PC-9 (cell line): ENCODE measurements at regions not wholly inside any gene's neighbourhood (a gene's known extent, or its start where the extent isn't known, plus 50 kb on each side); places are given as distances from the start of the nearest gene placed in this dataset.

Experiments
- BruUV-seq: library from RNA; stranded (reverse); fragments of 400-500 nt; replicated peaks from 2 replicates; lab custom pipeline; 2021; lab: Mats Ljungman, UMichigan
- CTCF ChIA-PET: fragments of 300-600 bp; sonication (Branson Sonifier 250); formaldehyde crosslinking; loops from one replicate; lab custom pipeline; 2022; ENCODE audit warnings: antibody characterized with exemption; lab: Charles Lee
- POLR2A ChIA-PET: fragments of 300-600 bp; sonication (Branson Sonifier 250); formaldehyde crosslinking; loops from one replicate; lab custom pipeline; 2022; ENCODE audit warnings: antibody characterized with exemption; ENCODE audit not compliant: unreplicated experiment; lab: Charles Lee
- DNase-seq, 2 experiments: peaks; one replicate each; pipeline versions ENCODE4 v3.0.0 to v3.0.0-alpha.2; 2015 to 2022; ENCODE audit warnings: mixed read lengths in 1 of 2
- H2AFZ ChIP-seq: fragments of 200-600 bp; sonication (generic); 2 replicates; pipeline ENCODE4 v1.8.1; 2017; ENCODE audit warnings: antibody characterized with exemption
- H3F3A ChIP-seq: fragments of 200-600 bp; sonication (generic); 2 replicates; pipeline ENCODE4 v1.8.1; 2017; ENCODE audit warnings: antibody characterized with exemption, mild to moderate bottlenecking, low read depth; ENCODE audit not compliant: insufficient read depth
- H3K27ac ChIP-seq: fragments of 200-600 bp; sonication (generic); 2 replicates; pipeline ENCODE4 v1.6.1; 2016; ENCODE audit warnings: mixed run types
- H3K27me3 ChIP-seq: fragments of 200-600 bp; sonication (generic); 2 replicates; pipeline ENCODE4 v1.6.1; 2016; ENCODE audit warnings: low read depth, mixed run types; ENCODE audit not compliant: insufficient read depth
- H3K36me3 ChIP-seq: fragments of 200-600 bp; sonication (generic); 2 replicates; pipeline ENCODE4 v1.6.1; 2016; ENCODE audit warnings: low read depth, mixed run types
- H3K4me1 ChIP-seq: fragments of 200-600 bp; sonication (generic); replicated peaks from 2 replicates; pipeline ENCODE4 v1.6.1; 2016; ENCODE audit warnings: mixed run types; ENCODE audit not compliant: insufficient read depth
- H3K4me2 ChIP-seq: fragments of 200-600 bp; sonication (generic); 2 replicates; pipeline ENCODE4 v1.6.1; 2017; ENCODE audit warnings: mixed run types
- H3K4me3 ChIP-seq: fragments of 200-600 bp; sonication (generic); 2 replicates; pipeline ENCODE4 v1.6.1; 2016; ENCODE audit warnings: mixed run types
- H3K79me2 ChIP-seq: fragments of 200-600 bp; sonication (generic); 2 replicates; pipeline ENCODE4 v1.6.1; 2017; ENCODE audit warnings: low read depth, mixed run types
- H3K9me2 ChIP-seq: fragments of 200-600 bp; sonication (generic); 2 replicates; pipeline ENCODE4 v1.8.1; 2017; ENCODE audit warnings: mild to moderate bottlenecking; ENCODE audit not compliant: insufficient read depth
- H3K9me3 ChIP-seq: fragments of 200-600 bp; sonication (generic); 2 replicates; pipeline ENCODE4 v1.8.1; 2016; ENCODE audit warnings: low read depth; ENCODE audit not compliant: insufficient read depth
- H4K20me1 ChIP-seq: fragments of 200-600 bp; sonication (generic); 2 replicates; pipeline ENCODE4 v1.8.1; 2017; ENCODE audit not compliant: insufficient read depth
- CTCF ChIP-seq: fragments of 200-600 bp; sonication (generic); conservative IDR thresholded peaks from 2 replicates; pipeline ENCODE4 v1.6.1; 2017; ENCODE audit warnings: mixed run types, antibody characterized with exemption, mild to moderate bottlenecking, moderate library complexity
- EZH2 ChIP-seq: fragments of 200-600 bp; sonication (generic); IDR thresholded peaks from 2 replicates; pipeline ENCODE4 v1.8.0; 2017; ENCODE audit warnings: antibody characterized with exemption, low read depth
- intact Hi-C: fragments of 100-400 bp; cut with micrococcal nuclease; formaldehyde crosslinking; loops from one replicate; pipeline ENCODE4 v1.10.0; 2022; ENCODE audit not compliant: unreplicated experiment

- Histone ChIP-seq H3K9me3 (no peaks in the 10 kb centered on the region), H3K36me3 (no peaks in the 10 kb centered on the region), H3K4me1 (peaks cover 16% of the 10 kb centered on the region), H3F3A (no peaks in the 10 kb centered on the region), H4K20me1 (no peaks in the 10 kb centered on the region), H3K4me2 (no peak overlapping the region), H3K27me3 (no peaks in the 10 kb centered on the region), H3K9me2 (no peaks in the 10 kb centered on the region), H2AFZ (no peak overlapping the region), H3K27ac (no peak overlapping the region), H3K4me3 (no peak overlapping the region), H3K79me2 (no peaks in the 10 kb centered on the region)
- intact Hi-C loops = no loop called here
- no peak for DNase-seq
- POLR2A ChIA-PET = no interaction called here
- no peak for TF ChIP-seq EZH2
- CTCF ChIA-PET = no interaction called here
- no TSS peak for BruUV-seq
Observed at GRCh38 chr12:88360343-88360742, 218.2 kb downstream of the TMTC3 start.

GRCh38 chr12:88361493-88361892 lies 218.8 kb downstream of the KITLG start:
- H3K4me2 ChIP-seq = no peak overlapping the region
- H3K27ac ChIP-seq = no peak overlapping the region
- no peak overlapping the region for H2AFZ ChIP-seq
- H3F3A ChIP-seq = no peaks in the 10 kb centered on the region
- no peaks in the 10 kb centered on the region for H3K36me3 ChIP-seq
- H3K79me2 ChIP-seq = no peaks in the 10 kb centered on the region
- no peaks in the 10 kb centered on the region for H4K20me1 ChIP-seq
- POLR2A ChIA-PET = no interaction called here
- no peaks in the 10 kb centered on the region for H3K27me3 ChIP-seq
- intact Hi-C loops = no loop called here
- peaks cover 16% of the 10 kb centered on the region for H3K4me1 ChIP-seq
- H3K9me2 ChIP-seq = no peaks in the 10 kb centered on the region
- H3K9me3 ChIP-seq = no peaks in the 10 kb centered on the region
- no peak overlapping the region for H3K4me3 ChIP-seq
- no peak for DNase-seq
- CTCF ChIA-PET = no interaction called here
- no TSS peak for BruUV-seq
- TF ChIP-seq EZH2 (no peak), CTCF (no peak)

GRCh38 chr12:88362439-88362838 lies 217.8 kb downstream of the KITLG start:
- no peak overlapping the region for H2AFZ ChIP-seq
- no peaks in the 10 kb centered on the region for H3K79me2 ChIP-seq
- intact Hi-C loops = no loop called here
- no peaks in the 10 kb centered on the region for H4K20me1 ChIP-seq
- no peaks in the 10 kb centered on the region for H3K27me3 ChIP-seq
- peaks cover 16% of the 10 kb centered on the region for H3K4me1 ChIP-seq
- TF ChIP-seq CTCF = no peak
- no peak for TF ChIP-seq EZH2
- H3K36me3 ChIP-seq = no peaks in the 10 kb centered on the region
- H3K9me2 ChIP-seq = no peaks in the 10 kb centered on the region
- H3K9me3 ChIP-seq = no peaks in the 10 kb centered on the region
- DNase-seq = no peak
- no TSS peak for BruUV-seq
- H3K4me3 ChIP-seq = no peak overlapping the region
- H3K4me2 ChIP-seq = no peak overlapping the region
- H3F3A ChIP-seq = no peaks in the 10 kb centered on the region
- ChIA-PET POLR2A (interaction anchor here (0.7 kb wide), 1 partner anchor 39 kb away, joined by 4 read pairs; no protein-coding TSS in a partner anchor), CTCF (interaction anchor here (0.7 kb wide), 1 partner anchor 867 kb away, joined by 3 read pairs; no protein-coding TSS in a partner anchor)
- H3K27ac ChIP-seq = no peak overlapping the region

GRCh38 chr12:88365403-88365802 lies 214.9 kb downstream of the KITLG start:
- TF ChIP-seq CTCF (no peak), EZH2 (no peak)
- POLR2A ChIA-PET = no interaction called here
- Histone ChIP-seq H3F3A (no peaks in the 10 kb centered on the region), H3K4me2 (no peak overlapping the region), H2AFZ (no peak overlapping the region), H3K27me3 (no peaks in the 10 kb centered on the region), H3K4me3 (no peak overlapping the region), H3K4me1 (peaks cover 16% of the 10 kb centered on the region), H3K9me2 (no peaks in the 10 kb centered on the region), H3K9me3 (no peaks in the 10 kb centered on the region), H3K79me2 (no peaks in the 10 kb centered on the region), H4K20me1 (no peaks in the 10 kb centered on the region), H3K27ac (no peak overlapping the region), H3K36me3 (no peaks in the 10 kb centered on the region)
- intact Hi-C loops = no loop called here
- BruUV-seq = no TSS peak
- DNase-seq = no peak
- CTCF ChIA-PET = no interaction called here
